MM.1S (cell line): ENCODE measurements at regions not wholly inside any gene's neighbourhood (a gene's known extent, or its start where the extent isn't known, plus 50 kb on each side); places are given as distances from the start of the nearest gene placed in this dataset.

Experiments used
- DNase-seq: peaks from one replicate; pipeline ENCODE4 v3.0.0-alpha.2; 2015
- H2AFZ ChIP-seq: fragments of 300-600 bp; sonication (generic); 2 replicates; pipeline ENCODE4 v1.6.0; 2016; ENCODE audit warnings: antibody characterized with exemption, low read length
- H3F3A ChIP-seq: fragments of 300-600 bp; sonication (generic); 2 replicates; pipeline ENCODE4 v1.6.1; 2016; ENCODE audit warnings: mild to moderate bottlenecking, antibody characterized with exemption, low read length, moderate library complexity, mixed read lengths; ENCODE audit not compliant: insufficient read depth
- H3K27ac ChIP-seq: fragments of 300-600 bp; sonication (generic); 2 replicates; pipeline ENCODE4 v1.5.1; 2016; ENCODE audit warnings: mild to moderate bottlenecking, low read length
- H3K27me3 ChIP-seq: fragments of 300-600 bp; sonication (generic); replicated peaks from 2 replicates; pipeline ENCODE4 v1.6.0; 2016; ENCODE audit warnings: low read length; ENCODE audit not compliant: insufficient read depth
- H3K36me3 ChIP-seq: fragments of 300-600 bp; sonication (generic); replicated peaks from 2 replicates; pipeline ENCODE4 v1.6.1; 2016; ENCODE audit warnings: mild to moderate bottlenecking, low read length, mixed read lengths; ENCODE audit not compliant: insufficient read depth
- H3K4me1 ChIP-seq: fragments of 300-600 bp; sonication (generic); 2 replicates; pipeline ENCODE4 v1.6.1; 2016; ENCODE audit warnings: low read length, mixed read lengths
- H3K4me2 ChIP-seq: fragments of 300-600 bp; sonication (generic); 2 replicates; pipeline ENCODE4 v1.6.0; 2016; ENCODE audit warnings: low read depth, low read length
- H3K4me3 ChIP-seq: fragments of 300-600 bp; sonication (generic); 2 replicates; pipeline ENCODE4 v1.5.1; 2016; ENCODE audit warnings: low read length, mixed read lengths
- H3K79me2 ChIP-seq: fragments of 300-600 bp; sonication (generic); 2 replicates; pipeline ENCODE4 v1.6.1; 2016; ENCODE audit warnings: mixed run types, low read length, mixed read lengths
- H3K9ac ChIP-seq: fragments of 300-600 bp; sonication (generic); 2 replicates; pipeline ENCODE4 v1.6.1; 2016; ENCODE audit warnings: low read length, mixed read lengths
- H3K9me2 ChIP-seq: fragments of 300-600 bp; sonication (generic); replicated peaks from 2 replicates; pipeline ENCODE4 v1.6.1; 2016; ENCODE audit warnings: mild to moderate bottlenecking, low read length, mixed read lengths; ENCODE audit not compliant: insufficient read depth
- H3K9me3 ChIP-seq: fragments of 300-600 bp; sonication (generic); replicated peaks from 2 replicates; pipeline ENCODE4 v1.6.1; 2016; ENCODE audit warnings: mild to moderate bottlenecking, low read length, mixed read lengths; ENCODE audit not compliant: insufficient read depth
- H4K20me1 ChIP-seq: fragments of 300-600 bp; sonication (generic); 2 replicates; pipeline ENCODE4 v1.6.1; 2016; ENCODE audit warnings: mild to moderate bottlenecking, low read length, moderate library complexity, mixed read lengths; ENCODE audit not compliant: insufficient read depth
- EZH2 ChIP-seq: fragments of 300-600 bp; sonication (generic); optimal IDR thresholded peaks from 2 replicates; pipeline ENCODE3; 2017; ENCODE audit warnings: low read depth, mild to moderate bottlenecking, antibody characterized with exemption, low read length, mixed read lengths
- EZH2phosphoT487 ChIP-seq: fragments of 300-600 bp; sonication (generic); IDR thresholded peaks from 2 replicates; pipeline ENCODE4 v1.6.1; 2018; ENCODE audit warnings: antibody characterized with exemption, low read length
- TF ChIP-seq, protein P1 (sequence below): fragments of 300-600 bp; sonication (generic); IDR thresholded peaks from 2 replicates; pipeline ENCODE4 v1.5.1; 2016; ENCODE audit warnings: antibody characterized with exemption, low read length, mixed read lengths

GRCh38 chr4:141347684-141348083, 127.0 kb downstream of the ZNF330 start:
- Histone ChIP-seq H3K9me2 (no peaks in the 10 kb centered on the region), H3K9ac (no peak overlapping the region), H2AFZ (no peak overlapping the region), H3F3A (peaks cover 3% of the 10 kb centered on the region; the same call in 1 of the 2 replicates), H3K36me3 (no peaks in the 10 kb centered on the region), H3K27me3 (no peaks in the 10 kb centered on the region), H4K20me1 (no peaks in the 10 kb centered on the region), H3K27ac (peak overlapping the region; percentile 50; the same call in 1 of the 2 replicates), H3K4me3 (no peak overlapping the region), H3K9me3 (no peaks in the 10 kb centered on the region), H3K79me2 (no peaks in the 10 kb centered on the region), H3K4me1 (peaks cover 16% of the 10 kb centered on the region), H3K4me2 (0 out of 2 replicates have a peak overlapping the region, but pooled peaks have one; percentile 44)
- DNase-seq, result no peak
- TF ChIP-seq EZH2phosphoT487 (no peak), EZH2 (no peak)
- TF ChIP-seq, protein P1, sequence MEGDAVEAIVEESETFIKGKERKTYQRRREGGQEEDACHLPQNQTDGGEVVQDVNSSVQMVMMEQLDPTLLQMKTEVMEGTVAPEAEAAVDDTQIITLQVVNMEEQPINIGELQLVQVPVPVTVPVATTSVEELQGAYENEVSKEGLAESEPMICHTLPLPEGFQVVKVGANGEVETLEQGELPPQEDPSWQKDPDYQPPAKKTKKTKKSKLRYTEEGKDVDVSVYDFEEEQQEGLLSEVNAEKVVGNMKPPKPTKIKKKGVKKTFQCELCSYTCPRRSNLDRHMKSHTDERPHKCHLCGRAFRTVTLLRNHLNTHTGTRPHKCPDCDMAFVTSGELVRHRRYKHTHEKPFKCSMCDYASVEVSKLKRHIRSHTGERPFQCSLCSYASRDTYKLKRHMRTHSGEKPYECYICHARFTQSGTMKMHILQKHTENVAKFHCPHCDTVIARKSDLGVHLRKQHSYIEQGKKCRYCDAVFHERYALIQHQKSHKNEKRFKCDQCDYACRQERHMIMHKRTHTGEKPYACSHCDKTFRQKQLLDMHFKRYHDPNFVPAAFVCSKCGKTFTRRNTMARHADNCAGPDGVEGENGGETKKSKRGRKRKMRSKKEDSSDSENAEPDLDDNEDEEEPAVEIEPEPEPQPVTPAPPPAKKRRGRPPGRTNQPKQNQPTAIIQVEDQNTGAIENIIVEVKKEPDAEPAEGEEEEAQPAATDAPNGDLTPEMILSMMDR, result no peak

- peak; percentile 43 for DNase-seq
- peak overlapping the region; percentile 50; the same call in 1 of the 2 replicates for H3K27ac ChIP-seq
- H3K79me2 ChIP-seq, result no peaks in the 10 kb centered on the region
- peaks cover 3% of the 10 kb centered on the region; the same call in 1 of the 2 replicates for H3F3A ChIP-seq
- no peaks in the 10 kb centered on the region for H3K9me2 ChIP-seq
- no peaks in the 10 kb centered on the region for H3K27me3 ChIP-seq
- no peaks in the 10 kb centered on the region for H3K36me3 ChIP-seq
- H3K4me1 ChIP-seq, result peaks cover 16% of the 10 kb centered on the region
- H3K9me3 ChIP-seq, result no peaks in the 10 kb centered on the region
- H3K4me3 ChIP-seq, result 0 out of 2 replicates have a peak overlapping the region, but pooled peaks have one; percentile 6
- H3K9ac ChIP-seq, result no peak overlapping the region
- TF ChIP-seq, protein P1, result no peak
- TF ChIP-seq EZH2, result no peak
- peak overlapping the region; percentile 82 for H2AFZ ChIP-seq
- no peaks in the 10 kb centered on the region for H4K20me1 ChIP-seq
- H3K4me2 ChIP-seq, result peak overlapping the region; percentile 44
Measured at GRCh38 chr4:141348125-141348524, 127.4 kb downstream of the ZNF330 start.

DNA sequence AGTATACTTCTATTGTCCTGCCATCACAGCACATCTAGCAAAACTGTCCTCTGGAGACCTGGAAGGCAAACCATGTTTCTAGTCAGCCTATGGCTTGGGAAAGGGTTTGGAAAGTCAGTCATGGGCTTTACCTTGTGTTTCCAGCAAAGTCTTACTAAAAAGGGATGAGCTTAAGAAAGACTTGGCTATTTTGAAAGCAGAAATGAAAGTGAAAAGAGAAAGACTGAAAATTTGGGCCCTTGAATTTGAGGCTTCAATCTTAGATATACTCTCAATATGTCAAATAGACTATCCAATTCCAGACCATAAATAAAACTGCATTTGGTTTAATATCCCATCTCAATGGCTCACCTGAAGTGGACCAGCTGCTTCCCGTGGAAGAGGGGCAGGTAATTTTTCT, 127.9 kb downstream of the ZNF330 start:
- no peak for DNase-seq
- Histone ChIP-seq H3K4me2 (peak overlapping the region; percentile 44), H3K9me2 (no peaks in the 10 kb centered on the region), H3K36me3 (no peaks in the 10 kb centered on the region), H2AFZ (peak overlapping the region; percentile 82), H4K20me1 (no peaks in the 10 kb centered on the region), H3K27me3 (no peaks in the 10 kb centered on the region), H3F3A (peaks cover 3% of the 10 kb centered on the region; the same call in 1 of the 2 replicates), H3K9me3 (no peaks in the 10 kb centered on the region), H3K4me1 (peaks cover 16% of the 10 kb centered on the region), H3K27ac (peak overlapping the region; percentile 50; the same call in 1 of the 2 replicates), H3K79me2 (no peaks in the 10 kb centered on the region), H3K9ac (no peak overlapping the region), H3K4me3 (0 out of 2 replicates have a peak overlapping the region, but pooled peaks have one; percentile 6)
- TF ChIP-seq, protein P1, result no peak
- TF ChIP-seq EZH2, result no peak
- TF ChIP-seq EZH2phosphoT487, result no peak
